Liver (tissue), 3 donors: ENCODE measurements at regions not wholly inside any gene's neighbourhood (a gene's known extent, or its start where the extent isn't known, plus 50 kb on each side); places are given as distances from the start of the nearest gene placed in this dataset.
A peak's percentile ranks its signal among the peaks of the same experiment; 100 is the strongest.

Source experiments
- EGR1 ChIP-seq, 2 donors: IDR thresholded peaks; 2 replicates each; pipeline ENCODE4 v1.6.1; 2016 to 2018; ENCODE audit warnings: antibody characterized with exemption in 2 of 2, low read depth in 2 of 2
- GABPA ChIP-seq, 2 donors: IDR thresholded peaks in 1 of 2; conservative IDR thresholded peaks in 1 of 2; 2 replicates each; pipeline ENCODE4 v1.6.1; 2016; ENCODE audit warnings: antibody characterized with exemption in 2 of 2, mild to moderate bottlenecking in 1 of 2, moderate library complexity in 1 of 2
- HNF4G ChIP-seq: IDR thresholded peaks from 2 replicates; pipeline ENCODE4 v1.6.1; 2016; ENCODE audit warnings: antibody characterized with exemption
- JUND ChIP-seq, 2 donors: IDR thresholded peaks; 2 replicates each; pipeline ENCODE4 v1.6.1; 2016; ENCODE audit warnings: antibody characterized with exemption in 2 of 2
- NR2F2 ChIP-seq: IDR thresholded peaks from 2 replicates; pipeline ENCODE4 v1.6.1; 2016; ENCODE audit warnings: antibody characterized with exemption
- RAD21 ChIP-seq, 2 donors: IDR thresholded peaks; 2 replicates each; pipeline ENCODE4 v1.6.1; 2016; ENCODE audit warnings: antibody characterized with exemption in 2 of 2, mild to moderate bottlenecking in 2 of 2
- SP1 ChIP-seq: IDR thresholded peaks from 2 replicates; pipeline ENCODE4 v1.6.1; 2018; ENCODE audit warnings: antibody characterized with exemption, mild to moderate bottlenecking
- TAF1 ChIP-seq: conservative IDR thresholded peaks from 2 replicates; pipeline ENCODE4 v1.6.1; 2016; ENCODE audit warnings: antibody characterized with exemption, mild to moderate bottlenecking
- YY1 ChIP-seq: IDR thresholded peaks from 2 replicates; pipeline ENCODE4 v1.6.1; 2016; ENCODE audit warnings: antibody characterized with exemption, mild to moderate bottlenecking
- TF ChIP-seq, protein P1 (sequence below): IDR thresholded peaks from 2 replicates; pipeline ENCODE4 v1.6.1; 2016; ENCODE audit warnings: antibody characterized with exemption, mild to moderate bottlenecking
- TF ChIP-seq, protein P2 (sequence below): fragments of 150-350 bp; IDR thresholded peaks from 2 replicates; pipeline ENCODE4 v1.5.1; 2017; ENCODE audit warnings: improper control_type of control experiment, low read depth, low read length; ENCODE audit not compliant: missing input control
- TF ChIP-seq, protein P3 (sequence below): IDR thresholded peaks from 2 replicates; pipeline ENCODE4 v1.6.1; 2016; ENCODE audit warnings: antibody characterized with exemption
- donor health status: healthy.
- donor health status: healthy.

DNA sequence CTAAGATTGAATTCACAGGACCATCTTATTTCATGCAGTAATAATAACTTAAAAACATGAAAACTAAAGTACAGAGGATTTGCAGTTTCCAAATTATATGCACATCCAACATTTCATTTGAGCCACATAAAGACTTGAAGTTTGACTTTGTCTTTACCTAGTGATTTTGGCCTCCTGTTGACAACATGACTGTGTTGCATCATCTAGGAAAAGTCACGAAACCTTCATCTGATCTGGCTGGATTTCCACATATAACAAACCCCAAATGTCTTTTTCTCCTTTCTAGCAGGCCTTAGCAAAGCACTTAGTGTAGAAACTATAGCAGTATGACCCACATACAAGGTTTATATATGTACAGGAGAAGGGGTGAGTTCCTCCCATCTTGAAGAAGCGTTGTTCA lies 406.5 kb upstream of the CDH5 start:
- TF ChIP-seq, protein P1, sequence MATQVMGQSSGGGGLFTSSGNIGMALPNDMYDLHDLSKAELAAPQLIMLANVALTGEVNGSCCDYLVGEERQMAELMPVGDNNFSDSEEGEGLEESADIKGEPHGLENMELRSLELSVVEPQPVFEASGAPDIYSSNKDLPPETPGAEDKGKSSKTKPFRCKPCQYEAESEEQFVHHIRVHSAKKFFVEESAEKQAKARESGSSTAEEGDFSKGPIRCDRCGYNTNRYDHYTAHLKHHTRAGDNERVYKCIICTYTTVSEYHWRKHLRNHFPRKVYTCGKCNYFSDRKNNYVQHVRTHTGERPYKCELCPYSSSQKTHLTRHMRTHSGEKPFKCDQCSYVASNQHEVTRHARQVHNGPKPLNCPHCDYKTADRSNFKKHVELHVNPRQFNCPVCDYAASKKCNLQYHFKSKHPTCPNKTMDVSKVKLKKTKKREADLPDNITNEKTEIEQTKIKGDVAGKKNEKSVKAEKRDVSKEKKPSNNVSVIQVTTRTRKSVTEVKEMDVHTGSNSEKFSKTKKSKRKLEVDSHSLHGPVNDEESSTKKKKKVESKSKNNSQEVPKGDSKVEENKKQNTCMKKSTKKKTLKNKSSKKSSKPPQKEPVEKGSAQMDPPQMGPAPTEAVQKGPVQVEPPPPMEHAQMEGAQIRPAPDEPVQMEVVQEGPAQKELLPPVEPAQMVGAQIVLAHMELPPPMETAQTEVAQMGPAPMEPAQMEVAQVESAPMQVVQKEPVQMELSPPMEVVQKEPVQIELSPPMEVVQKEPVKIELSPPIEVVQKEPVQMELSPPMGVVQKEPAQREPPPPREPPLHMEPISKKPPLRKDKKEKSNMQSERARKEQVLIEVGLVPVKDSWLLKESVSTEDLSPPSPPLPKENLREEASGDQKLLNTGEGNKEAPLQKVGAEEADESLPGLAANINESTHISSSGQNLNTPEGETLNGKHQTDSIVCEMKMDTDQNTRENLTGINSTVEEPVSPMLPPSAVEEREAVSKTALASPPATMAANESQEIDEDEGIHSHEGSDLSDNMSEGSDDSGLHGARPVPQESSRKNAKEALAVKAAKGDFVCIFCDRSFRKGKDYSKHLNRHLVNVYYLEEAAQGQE = no peak
- TF ChIP-seq SP1 = no peak
- TF ChIP-seq, protein P2, sequence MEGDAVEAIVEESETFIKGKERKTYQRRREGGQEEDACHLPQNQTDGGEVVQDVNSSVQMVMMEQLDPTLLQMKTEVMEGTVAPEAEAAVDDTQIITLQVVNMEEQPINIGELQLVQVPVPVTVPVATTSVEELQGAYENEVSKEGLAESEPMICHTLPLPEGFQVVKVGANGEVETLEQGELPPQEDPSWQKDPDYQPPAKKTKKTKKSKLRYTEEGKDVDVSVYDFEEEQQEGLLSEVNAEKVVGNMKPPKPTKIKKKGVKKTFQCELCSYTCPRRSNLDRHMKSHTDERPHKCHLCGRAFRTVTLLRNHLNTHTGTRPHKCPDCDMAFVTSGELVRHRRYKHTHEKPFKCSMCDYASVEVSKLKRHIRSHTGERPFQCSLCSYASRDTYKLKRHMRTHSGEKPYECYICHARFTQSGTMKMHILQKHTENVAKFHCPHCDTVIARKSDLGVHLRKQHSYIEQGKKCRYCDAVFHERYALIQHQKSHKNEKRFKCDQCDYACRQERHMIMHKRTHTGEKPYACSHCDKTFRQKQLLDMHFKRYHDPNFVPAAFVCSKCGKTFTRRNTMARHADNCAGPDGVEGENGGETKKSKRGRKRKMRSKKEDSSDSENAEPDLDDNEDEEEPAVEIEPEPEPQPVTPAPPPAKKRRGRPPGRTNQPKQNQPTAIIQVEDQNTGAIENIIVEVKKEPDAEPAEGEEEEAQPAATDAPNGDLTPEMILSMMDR = no peak
- TF ChIP-seq JUND (IDR thresholded peaks at IDR 0.05) = peak in 1 of 2 donors; percentile 58
- TF ChIP-seq RAD21 (IDR thresholded peaks at IDR 0.05) = peak in 1 of 2 donors; percentile 44
- TF ChIP-seq HNF4G = no peak
- TF ChIP-seq, protein P3, sequence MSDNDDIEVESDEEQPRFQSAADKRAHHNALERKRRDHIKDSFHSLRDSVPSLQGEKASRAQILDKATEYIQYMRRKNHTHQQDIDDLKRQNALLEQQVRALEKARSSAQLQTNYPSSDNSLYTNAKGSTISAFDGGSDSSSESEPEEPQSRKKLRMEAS = peak; percentile 42
- TF ChIP-seq NR2F2 = no peak
- TF ChIP-seq EGR1 (IDR thresholded peaks at IDR 0.05; ENCODE audit: low read depth in 2 of 2) = peak in 1 of 2 donors; percentile 30
- TF ChIP-seq GABPA (IDR thresholded peaks at IDR 0.05 in 1 of 2, conservative IDR thresholded peaks at IDR 0.05 in 1 of 2) = no peak
- TF ChIP-seq TAF1 = no peak
- peak; percentile 17 for TF ChIP-seq YY1
